ENCODE measurements at regions not wholly inside any gene's neighbourhood (a gene's known extent, or its start where the extent isn't known, plus 50 kb on each side); places are given as distances from the start of the nearest gene placed in this dataset.

DNA sequence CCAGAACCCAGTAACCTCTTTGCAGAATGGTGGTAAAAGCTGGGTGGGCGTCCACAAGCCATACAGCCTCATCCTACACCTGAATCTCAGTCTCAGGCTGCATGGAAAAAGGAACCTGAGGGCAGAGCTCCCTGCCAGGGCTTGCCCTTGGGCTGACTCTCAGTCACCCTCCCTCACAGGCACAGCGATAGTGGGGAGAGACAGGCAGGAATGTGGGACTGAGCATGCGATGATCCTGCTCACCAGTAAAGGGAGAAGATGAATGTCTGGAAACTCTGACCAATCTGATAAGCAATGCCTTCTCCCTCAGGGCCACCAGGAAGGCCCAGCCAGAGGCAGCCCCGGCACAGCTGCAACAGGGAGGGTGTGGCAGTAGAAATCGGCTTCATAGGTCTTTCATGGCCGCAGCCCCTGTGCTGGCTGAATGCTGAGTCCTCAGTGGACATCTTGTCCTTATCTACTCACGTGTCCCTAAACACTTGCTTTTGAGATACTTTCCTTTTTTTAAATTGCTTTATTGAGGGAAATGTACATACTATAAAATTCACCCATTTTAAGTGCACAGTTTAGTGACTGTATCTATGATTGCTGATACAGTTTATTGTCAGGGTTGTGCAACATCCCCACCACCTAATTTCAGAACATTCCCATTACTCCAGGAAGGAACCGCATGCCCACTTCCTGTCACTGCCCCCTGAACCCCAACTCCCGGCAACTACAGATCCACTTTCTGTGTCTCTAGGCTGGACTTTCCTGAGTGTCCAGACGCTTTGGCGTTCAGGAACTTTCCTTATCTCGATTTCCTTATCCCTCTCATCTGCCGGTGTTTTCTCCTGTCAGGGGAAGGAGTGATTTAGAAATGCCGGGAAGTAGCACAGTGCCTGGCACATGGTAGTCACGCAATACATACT, 258.1 kb downstream of the PCNX1 start:
- TF ChIP-seq, protein P1, sequence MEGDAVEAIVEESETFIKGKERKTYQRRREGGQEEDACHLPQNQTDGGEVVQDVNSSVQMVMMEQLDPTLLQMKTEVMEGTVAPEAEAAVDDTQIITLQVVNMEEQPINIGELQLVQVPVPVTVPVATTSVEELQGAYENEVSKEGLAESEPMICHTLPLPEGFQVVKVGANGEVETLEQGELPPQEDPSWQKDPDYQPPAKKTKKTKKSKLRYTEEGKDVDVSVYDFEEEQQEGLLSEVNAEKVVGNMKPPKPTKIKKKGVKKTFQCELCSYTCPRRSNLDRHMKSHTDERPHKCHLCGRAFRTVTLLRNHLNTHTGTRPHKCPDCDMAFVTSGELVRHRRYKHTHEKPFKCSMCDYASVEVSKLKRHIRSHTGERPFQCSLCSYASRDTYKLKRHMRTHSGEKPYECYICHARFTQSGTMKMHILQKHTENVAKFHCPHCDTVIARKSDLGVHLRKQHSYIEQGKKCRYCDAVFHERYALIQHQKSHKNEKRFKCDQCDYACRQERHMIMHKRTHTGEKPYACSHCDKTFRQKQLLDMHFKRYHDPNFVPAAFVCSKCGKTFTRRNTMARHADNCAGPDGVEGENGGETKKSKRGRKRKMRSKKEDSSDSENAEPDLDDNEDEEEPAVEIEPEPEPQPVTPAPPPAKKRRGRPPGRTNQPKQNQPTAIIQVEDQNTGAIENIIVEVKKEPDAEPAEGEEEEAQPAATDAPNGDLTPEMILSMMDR (IDR thresholded peaks at IDR 0.05 in 8 of 11, conservative IDR thresholded peaks at IDR 0.05 in 3 of 11), result no peak
- TF ChIP-seq POLR2A (IDR thresholded peaks at IDR 0.05) (no peak), POLR2AphosphoS5 (IDR thresholded peaks at IDR 0.05) (peak in 1 of 3 donors; percentile 65)
